ENCODE measurements at regions not wholly inside any gene's neighbourhood (a gene's known extent, or its start where the extent isn't known, plus 50 kb on each side); places are given as distances from the start of the nearest gene placed in this dataset.

GRCh38 chr7:21253740-21254687 is 173.9 kb upstream of the SP4 start:
- peak; percentile 9 for DNase-seq

DNA sequence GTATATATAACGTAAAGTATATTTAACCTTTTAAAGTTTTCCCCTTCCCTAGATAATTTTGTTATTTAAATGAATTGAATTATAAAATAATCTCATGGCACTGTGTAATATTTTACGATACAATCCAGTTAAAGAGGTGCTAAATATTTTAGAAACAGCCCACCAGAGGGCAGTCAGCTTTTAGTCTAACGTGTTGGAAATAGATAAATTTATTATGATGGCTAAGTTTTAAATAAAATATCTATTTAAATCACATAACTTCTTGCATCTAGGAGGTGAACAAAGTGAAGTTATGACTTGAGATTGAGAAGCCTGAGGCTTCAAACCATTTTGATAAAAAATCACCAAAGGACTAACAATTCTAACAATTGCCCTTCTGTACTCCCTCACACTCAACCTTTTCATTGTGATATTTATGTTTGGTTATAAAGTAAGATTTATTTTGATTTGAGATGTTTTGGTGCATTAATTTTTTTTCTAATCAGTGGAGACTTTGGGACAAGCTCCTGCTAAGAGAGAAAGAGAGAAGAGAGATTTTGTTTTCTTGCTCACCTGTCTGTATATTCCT is 171.5 kb upstream of the SP4 start:
- DNase-seq: peak; percentile 1

DNA sequence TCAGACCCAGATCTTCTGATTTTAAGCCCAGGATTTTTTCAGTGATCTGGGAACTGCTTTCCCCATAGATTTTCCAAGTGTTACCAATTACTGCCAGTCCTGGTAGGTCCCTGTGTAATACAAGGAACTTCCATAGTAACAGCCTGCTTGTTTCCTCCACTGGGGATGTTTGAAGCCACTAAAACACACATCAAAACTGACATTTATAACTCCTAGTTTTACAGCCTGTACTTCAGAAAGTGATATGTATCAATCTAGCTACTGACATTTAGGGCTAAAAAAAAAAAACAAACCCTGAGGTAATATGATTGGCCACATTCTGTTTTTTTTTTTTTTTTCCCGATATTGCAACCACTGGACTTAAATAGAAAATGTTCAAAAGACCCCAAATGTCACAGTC is 166.9 kb upstream of the SP4 start:
- no peak for DNase-seq

GRCh38 chr7:21261627-21262594 is 166.0 kb upstream of the SP4 start:
- peak; percentile 6 for DNase-seq

DNA sequence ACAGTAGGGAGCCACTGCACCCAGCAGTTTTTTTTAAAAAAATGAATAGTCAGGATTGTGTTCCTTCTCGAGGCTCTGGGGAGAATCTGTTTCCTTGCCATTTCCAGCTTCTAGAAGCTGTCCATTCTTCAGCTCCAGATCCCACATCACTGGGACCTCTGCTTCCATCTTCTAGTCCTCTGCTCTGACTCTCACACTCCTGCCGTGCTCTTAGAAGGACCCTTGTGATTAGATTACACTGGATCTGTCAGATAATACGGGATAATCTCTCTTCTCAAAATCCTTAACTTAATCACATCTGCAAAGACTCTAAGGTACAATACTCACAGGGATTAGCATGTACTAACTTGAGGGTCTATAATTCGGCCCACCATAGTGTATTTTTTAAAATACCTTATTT is 158.9 kb upstream of the SP4 start:
- no peak for DNase-seq

DNA sequence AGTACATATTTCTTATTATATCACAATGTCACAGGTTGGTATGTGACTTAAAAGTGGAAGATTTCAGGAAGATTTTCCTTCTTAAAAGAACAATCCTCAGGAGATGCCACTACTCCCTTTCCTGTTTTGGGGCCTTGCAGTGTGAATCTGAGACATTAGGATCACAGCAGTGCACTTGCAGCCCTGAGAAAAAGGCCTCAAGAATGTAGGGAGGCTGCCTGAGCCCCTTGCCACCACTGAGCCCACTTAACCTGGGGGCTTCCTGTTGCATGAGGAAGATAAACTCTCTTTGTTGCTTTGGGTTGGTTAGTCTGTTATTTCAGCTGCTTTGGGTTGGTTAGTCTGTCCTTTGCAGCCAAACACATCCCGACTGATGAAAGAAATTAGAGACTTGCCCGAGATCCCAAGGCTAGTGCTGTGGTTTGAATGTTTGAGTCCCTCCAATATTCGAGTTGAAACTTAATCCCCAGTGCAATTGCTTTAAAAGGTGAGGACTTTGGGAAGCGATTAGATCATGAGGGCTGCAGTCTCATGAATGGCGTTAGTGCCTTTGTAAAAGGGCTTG is 151.3 kb upstream of the SP4 start:
- DNase-seq: no peak

DNA sequence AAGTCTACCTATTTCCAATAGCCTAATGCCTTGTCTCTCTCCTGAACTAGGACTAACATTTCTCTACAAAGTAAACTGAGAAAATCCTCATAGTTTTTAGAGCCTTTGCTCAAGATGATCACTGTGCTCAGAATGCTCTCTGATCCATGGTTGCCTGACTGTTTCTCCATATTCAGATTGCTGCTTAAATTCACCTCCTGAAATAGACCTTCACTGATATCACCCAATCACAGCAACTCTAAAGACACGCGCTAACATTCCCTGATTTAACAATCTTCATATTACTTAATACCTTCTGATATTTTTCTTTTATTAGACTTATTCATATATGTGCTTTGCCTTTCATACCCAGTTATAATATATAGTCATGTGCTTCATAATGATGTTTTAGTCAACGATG is 148.9 kb upstream of the SP4 start:
- no peak for DNase-seq

DNA sequence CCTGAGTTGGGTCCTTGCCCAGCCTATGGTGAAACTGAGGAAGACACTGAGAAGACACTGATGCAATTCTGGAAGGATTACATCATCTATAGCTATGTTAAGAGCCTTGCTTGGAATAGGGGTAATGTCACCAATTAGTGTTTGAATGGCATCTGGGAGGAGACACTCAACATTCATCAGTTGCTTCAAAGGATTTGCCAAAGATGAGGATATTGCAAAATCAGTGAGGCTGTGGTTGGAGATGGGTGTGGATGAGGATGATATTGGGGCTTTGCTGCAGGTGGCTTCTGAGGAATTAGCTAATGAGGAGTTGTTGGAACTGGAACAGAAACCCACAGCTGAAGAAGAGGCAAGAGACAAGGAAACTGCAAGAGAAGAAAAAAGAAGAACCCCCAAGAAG is 146.7 kb upstream of the SP4 start:
- no peak for DNase-seq

DNA sequence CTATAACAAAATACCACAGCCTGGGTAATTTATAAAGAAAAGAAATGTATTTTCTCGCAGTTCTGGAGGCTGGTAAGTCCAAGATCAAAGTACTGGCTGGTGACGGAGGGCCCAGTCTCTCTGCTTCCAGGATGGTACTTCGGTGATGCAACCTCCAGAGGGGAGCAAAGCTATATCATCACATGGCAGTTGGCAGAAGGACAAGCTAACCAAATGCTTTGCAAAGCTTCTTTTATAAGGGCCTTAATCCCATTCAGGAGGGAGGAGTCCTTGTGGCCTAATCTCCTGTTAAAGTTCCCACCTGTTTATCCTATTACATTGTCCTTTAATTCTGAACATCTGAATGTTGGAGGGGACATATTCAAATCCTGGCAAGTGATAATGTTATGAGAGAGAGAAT is 134.1 kb upstream of the SP4 start:
- DNase-seq: no peak

DNA sequence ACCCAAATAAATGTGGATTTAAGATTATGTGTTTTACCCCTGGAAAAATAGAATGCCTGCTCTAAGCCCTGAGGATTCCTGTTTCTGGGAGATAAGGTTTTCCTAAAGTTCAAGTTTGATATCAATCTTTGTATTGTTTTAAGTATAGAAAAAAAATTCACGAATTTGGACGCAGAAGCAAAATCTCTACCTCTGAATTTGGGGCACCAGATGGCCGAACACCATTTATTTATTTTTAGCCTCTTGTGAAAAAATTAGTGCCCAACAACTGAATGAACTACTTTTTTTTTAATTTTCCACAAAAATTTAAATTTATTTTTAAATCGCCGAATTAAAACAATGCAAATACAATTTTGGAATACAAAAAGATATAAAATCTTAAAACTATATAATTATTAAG is 128.1 kb upstream of the SP4 start:
- DNase-seq: no peak

DNA sequence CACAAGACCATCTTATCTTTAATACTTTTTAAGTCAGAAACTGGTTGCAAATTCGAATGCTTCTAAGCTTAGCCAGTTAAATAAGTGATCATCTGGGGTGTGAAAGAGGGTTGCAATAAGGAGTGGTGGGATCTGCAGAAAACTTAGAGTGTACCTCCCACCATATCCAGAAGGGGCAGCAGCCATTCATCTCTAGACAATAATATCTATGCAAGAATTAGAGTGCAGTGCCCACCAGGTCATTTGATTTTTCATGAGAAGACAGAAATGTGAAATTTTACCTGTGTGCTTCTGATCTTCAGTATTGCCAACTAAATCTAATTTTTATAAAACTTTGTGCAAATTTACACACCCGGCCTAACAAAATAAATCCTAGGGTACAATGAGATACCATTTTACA is 127.2 kb upstream of the SP4 start:
- no peak for DNase-seq

- DNase-seq: no peak
These were observed 123.0 kb upstream of the SP4 start for GRCh38 chr7:21304808-21305375.

DNA sequence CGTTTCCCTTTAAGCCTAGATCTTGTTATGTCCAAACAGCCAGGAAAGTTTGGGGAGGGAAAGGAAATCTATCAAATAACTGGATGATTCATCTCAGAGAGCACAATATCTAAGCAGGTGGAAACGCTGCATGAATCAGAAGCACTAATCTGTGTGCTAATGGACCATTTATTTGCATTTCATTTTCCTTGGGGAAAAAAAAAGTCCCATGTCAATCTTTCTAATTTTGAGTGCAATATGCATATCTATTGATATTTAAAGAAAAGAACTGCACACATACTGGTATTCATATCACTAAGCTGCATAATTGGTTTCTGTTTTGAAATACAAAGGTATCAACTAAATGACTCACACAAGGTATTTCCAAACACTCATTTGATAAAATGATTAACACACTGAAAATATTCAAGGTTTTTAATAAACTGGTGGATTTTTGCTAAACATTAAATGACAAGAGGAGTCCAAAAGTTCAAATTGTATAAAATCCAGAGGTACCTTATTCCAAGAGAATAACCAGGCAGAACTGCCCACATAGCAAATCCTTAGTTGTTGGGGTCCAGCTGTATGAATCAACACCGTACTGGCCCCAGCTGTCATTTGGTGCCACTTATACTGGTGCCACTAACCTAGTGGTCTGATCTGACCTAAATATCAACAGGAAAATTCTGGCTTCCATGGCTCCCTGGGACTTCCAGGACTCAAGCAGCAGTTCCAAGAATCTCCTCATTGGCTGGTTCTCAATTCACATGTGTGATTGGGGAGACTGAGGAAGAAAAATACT is 122.2 kb upstream of the SP4 start:
- no peak for DNase-seq

- DNase-seq: no peak
These were observed 112.9 kb upstream of the SP4 start for GRCh38 chr7:21314954-21315353.

GRCh38 chr7:21317966-21318915 is 109.6 kb upstream of the SP4 start:
- no peak for DNase-seq

DNA sequence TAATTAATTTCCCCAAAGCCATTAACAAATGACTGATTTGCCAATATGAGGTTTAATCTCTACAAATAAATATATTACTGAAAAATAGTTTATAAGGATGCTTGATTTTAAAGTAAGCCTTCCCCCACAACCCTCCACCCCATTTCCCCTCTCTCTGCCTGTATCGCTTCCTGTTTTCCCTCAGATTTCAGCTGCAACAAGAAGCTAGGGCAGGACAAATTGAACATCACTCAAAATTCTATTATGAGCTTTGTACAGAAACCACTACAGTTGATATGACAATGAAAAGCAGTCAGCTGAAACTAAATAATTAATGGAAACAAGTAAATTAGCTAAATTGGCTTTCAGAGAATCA is 109.0 kb upstream of the SP4 start:
- DNase-seq: no peak

- DNase-seq: no peak
These were observed 101.6 kb upstream of the SP4 start for GRCh38 chr7:21326241-21326640.

DNA sequence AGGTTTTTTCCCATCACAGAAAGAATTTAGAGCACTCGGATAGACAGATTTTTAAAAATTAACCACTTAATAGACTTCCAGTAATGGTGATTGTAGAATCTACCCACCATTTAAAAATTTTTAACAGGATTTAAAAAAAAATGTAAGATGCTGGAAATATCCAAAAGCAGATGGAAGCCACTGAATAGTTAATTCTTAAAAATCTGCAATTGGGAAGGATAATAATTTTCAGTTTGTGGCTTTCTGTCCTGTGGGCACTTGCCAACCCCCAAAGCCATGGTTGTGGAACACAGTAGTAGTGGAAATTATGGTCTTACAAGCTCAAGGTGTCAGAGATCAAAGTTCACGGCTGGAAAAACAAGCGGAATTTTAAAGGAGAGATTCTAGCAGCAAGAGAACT is 101.0 kb upstream of the SP4 start:
- no peak for DNase-seq

DNA sequence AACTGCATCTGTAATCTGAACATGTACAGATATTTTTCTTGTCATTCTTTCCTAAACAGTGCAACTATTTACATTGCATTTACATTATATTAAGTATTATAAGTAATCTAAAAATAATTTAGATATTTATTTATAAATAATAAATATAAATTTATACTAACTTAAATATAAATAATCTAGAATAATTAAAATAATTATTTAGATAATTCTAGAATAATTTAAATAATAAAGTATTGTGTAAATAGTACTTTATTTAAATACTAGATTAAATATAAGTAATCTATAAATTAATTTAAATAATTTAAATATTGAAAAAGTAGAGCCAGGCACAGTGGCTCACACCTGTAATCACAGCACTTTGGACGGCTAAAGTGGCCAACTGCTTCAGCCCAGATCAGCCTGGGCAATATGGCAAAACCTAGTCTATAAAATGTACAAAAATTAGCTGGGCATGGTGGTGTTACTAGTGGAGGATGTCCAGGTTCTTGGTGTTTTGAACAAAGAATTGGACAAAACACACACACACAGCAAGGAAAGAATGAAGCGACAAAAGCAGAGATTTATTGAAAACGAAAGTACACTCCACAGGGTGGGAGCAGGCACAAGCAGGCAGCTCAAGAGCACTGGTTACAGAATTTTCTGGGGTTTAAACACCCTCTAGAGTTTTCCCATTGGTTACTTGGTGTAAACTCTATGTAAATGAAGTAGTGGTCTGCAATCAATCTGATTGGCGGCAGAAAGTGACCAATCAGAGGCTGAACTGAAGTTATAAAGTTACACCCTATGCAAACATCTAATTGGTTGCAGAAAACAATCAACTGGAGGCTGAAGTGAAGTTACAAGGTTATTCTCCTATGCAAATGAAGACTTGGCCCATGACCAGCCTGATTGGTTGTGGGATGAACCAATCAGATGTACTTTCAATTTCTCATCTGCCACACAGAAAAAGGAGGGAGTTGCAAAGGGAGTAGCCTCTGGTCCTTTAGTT is 100.2 kb upstream of the SP4 start:
- no peak for DNase-seq

All from T-helper 9 cell (primary cell).